DMS53 treated with DMSO at 0.1 percent for 48 hours (cell line): ENCODE measurements at regions not wholly inside any gene's neighbourhood (a gene's known extent, or its start where the extent isn't known, plus 50 kb on each side); places are given as distances from the start of the nearest gene placed in this dataset.

Experiments
- DNase-seq: peaks from one replicate; lab custom pipeline; 2025; ENCODE audit not compliant: unreplicated experiment; lab: John Stamatoyannopoulos, UW

GRCh38 chr20:39264506-39265172, 302.5 kb downstream of the DHX35 start:
- peak; percentile 19 for DNase-seq

- DNase-seq: no peak
Observed at GRCh38 chr20:39263076-39263475, 300.9 kb downstream of the DHX35 start.

GRCh38 chr20:39259808-39260207, 297.7 kb downstream of the DHX35 start:
- no peak for DNase-seq

GRCh38 chr20:39259010-39259803, 297.1 kb downstream of the DHX35 start:
- no peak for DNase-seq

GRCh38 chr20:39258253-39258652, 296.1 kb downstream of the DHX35 start:
- no peak for DNase-seq

GRCh38 chr20:39253051-39253755, 291.1 kb downstream of the DHX35 start:
- no peak for DNase-seq

GRCh38 chr20:39252035-39252434, 289.9 kb downstream of the DHX35 start:
- no peak for DNase-seq

GRCh38 chr20:39249798-39250197, 287.7 kb downstream of the DHX35 start:
- DNase-seq: no peak

GRCh38 chr20:39248862-39249485, 286.8 kb downstream of the DHX35 start:
- DNase-seq: no peak

GRCh38 chr20:39248171-39248861, 286.2 kb downstream of the DHX35 start:
- no peak for DNase-seq

GRCh38 chr20:39246436-39246835, 284.3 kb downstream of the DHX35 start:
- DNase-seq: no peak

- DNase-seq: no peak
Observed at GRCh38 chr20:39245685-39246311, 283.7 kb downstream of the DHX35 start.

GRCh38 chr20:39243962-39244361, 281.8 kb downstream of the DHX35 start:
- no peak for DNase-seq

GRCh38 chr20:39242614-39243013, 280.5 kb downstream of the DHX35 start:
- no peak for DNase-seq

- DNase-seq: no peak
Observed at GRCh38 chr20:39234520-39235095, 272.5 kb downstream of the DHX35 start.

GRCh38 chr20:39233755-39234154, 271.6 kb downstream of the DHX35 start:
- DNase-seq: no peak

GRCh38 chr20:39227416-39227815, 265.3 kb downstream of the DHX35 start:
- no peak for DNase-seq

GRCh38 chr20:39225978-39226377, 263.8 kb downstream of the DHX35 start:
- no peak for DNase-seq

GRCh38 chr20:39225536-39225935, 263.4 kb downstream of the DHX35 start:
- DNase-seq: no peak

GRCh38 chr20:39222101-39222500, 260.0 kb downstream of the DHX35 start:
- DNase-seq: no peak
